ENCODE measurements at regions not wholly inside any gene's neighbourhood (a gene's known extent, or its start where the extent isn't known, plus 50 kb on each side); places are given as distances from the start of the nearest gene placed in this dataset.

GRCh38 chr4:156620786-156621185, 350.8 kb downstream of the PDGFC start:
- no peak overlapping the region for H3K4me3 ChIP-seq (ENCODE audit: low read depth, low read length)
- H3K36me3 ChIP-seq (ENCODE audit: control insufficient read depth, insufficient read depth, low read length), result no peaks in the 10 kb centered on the region
- no peak overlapping the region for H3K9ac ChIP-seq (ENCODE audit: low read depth, low read length)
- no peaks in the 10 kb centered on the region for H3K9me3 ChIP-seq (ENCODE audit: control insufficient read depth, insufficient read depth, low read length)
- no peaks in the 10 kb centered on the region for H3K27me3 ChIP-seq (ENCODE audit: control insufficient read depth, insufficient read depth, low read length)
- H3K27ac ChIP-seq (ENCODE audit: low read depth, low read length), result no peak overlapping the region
- 0 out of 2 replicates have a peak, but pooled peaks cover under 1% of the 10 kb centered on the region for H3K4me1 ChIP-seq (ENCODE audit: control insufficient read depth, insufficient read depth, low read length)

GRCh38 chr4:156619154-156619934, 352.3 kb downstream of the PDGFC start:
- H3K4me3 ChIP-seq (ENCODE audit: low read depth, low read length), result no peak overlapping the region
- no peak overlapping the region for H3K27ac ChIP-seq (ENCODE audit: low read depth, low read length)
- no peaks in the 10 kb centered on the region for H3K27me3 ChIP-seq (ENCODE audit: control insufficient read depth, insufficient read depth, low read length)
- no peaks in the 10 kb centered on the region for H3K9me3 ChIP-seq (ENCODE audit: control insufficient read depth, insufficient read depth, low read length)
- 0 out of 2 replicates have a peak, but pooled peaks cover 11% of the 10 kb centered on the region for H3K4me1 ChIP-seq (ENCODE audit: control insufficient read depth, insufficient read depth, low read length)
- H3K36me3 ChIP-seq (ENCODE audit: control insufficient read depth, insufficient read depth, low read length), result no peaks in the 10 kb centered on the region
- H3K9ac ChIP-seq (ENCODE audit: low read depth, low read length), result no peak overlapping the region

- Histone ChIP-seq H3K4me3 (ENCODE audit: low read depth, low read length) (no peak overlapping the region), H3K9ac (ENCODE audit: low read depth, low read length) (no peak overlapping the region), H3K9me3 (ENCODE audit: control insufficient read depth, insufficient read depth, low read length) (no peaks in the 10 kb centered on the region), H3K27ac (ENCODE audit: low read depth, low read length) (no peak overlapping the region), H3K27me3 (ENCODE audit: control insufficient read depth, insufficient read depth, low read length) (no peaks in the 10 kb centered on the region), H3K4me1 (ENCODE audit: control insufficient read depth, insufficient read depth, low read length) (0 out of 2 replicates have a peak, but pooled peaks cover 11% of the 10 kb centered on the region), H3K36me3 (ENCODE audit: control insufficient read depth, insufficient read depth, low read length) (no peaks in the 10 kb centered on the region)
Observed at GRCh38 chr4:156615066-156615531, 356.5 kb downstream of the PDGFC start.

GRCh38 chr4:156614536-156614935, 357.1 kb downstream of the PDGFC start:
- Histone ChIP-seq H3K9me3 (ENCODE audit: control insufficient read depth, insufficient read depth, low read length) (no peaks in the 10 kb centered on the region), H3K36me3 (ENCODE audit: control insufficient read depth, insufficient read depth, low read length) (no peaks in the 10 kb centered on the region), H3K9ac (ENCODE audit: low read depth, low read length) (no peak overlapping the region), H3K4me1 (ENCODE audit: control insufficient read depth, insufficient read depth, low read length) (0 out of 2 replicates have a peak, but pooled peaks cover 11% of the 10 kb centered on the region), H3K27ac (ENCODE audit: low read depth, low read length) (no peak overlapping the region), H3K27me3 (ENCODE audit: control insufficient read depth, insufficient read depth, low read length) (no peaks in the 10 kb centered on the region), H3K4me3 (ENCODE audit: low read depth, low read length) (no peak overlapping the region)

- no peak overlapping the region for H3K9ac ChIP-seq (ENCODE audit: low read depth, low read length)
- H3K9me3 ChIP-seq (ENCODE audit: control insufficient read depth, insufficient read depth, low read length), result no peaks in the 10 kb centered on the region
- no peak overlapping the region for H3K4me3 ChIP-seq (ENCODE audit: low read depth, low read length)
- no peaks in the 10 kb centered on the region for H3K27me3 ChIP-seq (ENCODE audit: control insufficient read depth, insufficient read depth, low read length)
- H3K27ac ChIP-seq (ENCODE audit: low read depth, low read length), result no peak overlapping the region
- H3K36me3 ChIP-seq (ENCODE audit: control insufficient read depth, insufficient read depth, low read length), result no peaks in the 10 kb centered on the region
- no peaks in the 10 kb centered on the region for H3K4me1 ChIP-seq (ENCODE audit: control insufficient read depth, insufficient read depth, low read length)
Observed at GRCh38 chr4:156609421-156609820, 362.2 kb downstream of the PDGFC start.

GRCh38 chr4:156608651-156609050, 362.9 kb downstream of the PDGFC start:
- H3K4me1 ChIP-seq (ENCODE audit: control insufficient read depth, insufficient read depth, low read length), result no peaks in the 10 kb centered on the region
- no peaks in the 10 kb centered on the region for H3K9me3 ChIP-seq (ENCODE audit: control insufficient read depth, insufficient read depth, low read length)
- no peak overlapping the region for H3K9ac ChIP-seq (ENCODE audit: low read depth, low read length)
- H3K4me3 ChIP-seq (ENCODE audit: low read depth, low read length), result no peak overlapping the region
- no peaks in the 10 kb centered on the region for H3K27me3 ChIP-seq (ENCODE audit: control insufficient read depth, insufficient read depth, low read length)
- no peaks in the 10 kb centered on the region for H3K36me3 ChIP-seq (ENCODE audit: control insufficient read depth, insufficient read depth, low read length)
- no peak overlapping the region for H3K27ac ChIP-seq (ENCODE audit: low read depth, low read length)

- Histone ChIP-seq H3K27ac (ENCODE audit: low read depth, low read length) (no peak overlapping the region), H3K4me3 (ENCODE audit: low read depth, low read length) (no peak overlapping the region), H3K9me3 (ENCODE audit: control insufficient read depth, insufficient read depth, low read length) (no peaks in the 10 kb centered on the region), H3K36me3 (ENCODE audit: control insufficient read depth, insufficient read depth, low read length) (no peaks in the 10 kb centered on the region), H3K27me3 (ENCODE audit: control insufficient read depth, insufficient read depth, low read length) (no peaks in the 10 kb centered on the region), H3K9ac (ENCODE audit: low read depth, low read length) (no peak overlapping the region), H3K4me1 (ENCODE audit: control insufficient read depth, insufficient read depth, low read length) (no peaks in the 10 kb centered on the region)
Observed at GRCh38 chr4:156607478-156607857, 364.1 kb downstream of the PDGFC start.

- Histone ChIP-seq H3K27ac (ENCODE audit: low read depth, low read length) (no peak overlapping the region), H3K36me3 (ENCODE audit: control insufficient read depth, insufficient read depth, low read length) (no peaks in the 10 kb centered on the region), H3K4me3 (ENCODE audit: low read depth, low read length) (no peak overlapping the region), H3K9me3 (ENCODE audit: control insufficient read depth, insufficient read depth, low read length) (no peaks in the 10 kb centered on the region), H3K4me1 (ENCODE audit: control insufficient read depth, insufficient read depth, low read length) (no peaks in the 10 kb centered on the region), H3K9ac (ENCODE audit: low read depth, low read length) (no peak overlapping the region), H3K27me3 (ENCODE audit: control insufficient read depth, insufficient read depth, low read length) (no peaks in the 10 kb centered on the region)
Observed at GRCh38 chr4:156606554-156607477, 364.8 kb downstream of the PDGFC start.

- Histone ChIP-seq H3K27me3 (ENCODE audit: control insufficient read depth, insufficient read depth, low read length) (no peaks in the 10 kb centered on the region), H3K9ac (ENCODE audit: low read depth, low read length) (no peak overlapping the region), H3K4me3 (ENCODE audit: low read depth, low read length) (no peak overlapping the region), H3K4me1 (ENCODE audit: control insufficient read depth, insufficient read depth, low read length) (no peaks in the 10 kb centered on the region), H3K9me3 (ENCODE audit: control insufficient read depth, insufficient read depth, low read length) (no peaks in the 10 kb centered on the region), H3K36me3 (ENCODE audit: control insufficient read depth, insufficient read depth, low read length) (no peaks in the 10 kb centered on the region), H3K27ac (ENCODE audit: low read depth, low read length) (no peak overlapping the region)
Observed at GRCh38 chr4:156598138-156598681, 373.4 kb downstream of the PDGFC start.

- no peaks in the 10 kb centered on the region for H3K4me1 ChIP-seq (ENCODE audit: control insufficient read depth, insufficient read depth, low read length)
- H3K4me3 ChIP-seq (ENCODE audit: low read depth, low read length), result no peak overlapping the region
- no peaks in the 10 kb centered on the region for H3K9me3 ChIP-seq (ENCODE audit: control insufficient read depth, insufficient read depth, low read length)
- no peak overlapping the region for H3K27ac ChIP-seq (ENCODE audit: low read depth, low read length)
- H3K9ac ChIP-seq (ENCODE audit: low read depth, low read length), result no peak overlapping the region
- H3K27me3 ChIP-seq (ENCODE audit: control insufficient read depth, insufficient read depth, low read length), result no peaks in the 10 kb centered on the region
- H3K36me3 ChIP-seq (ENCODE audit: control insufficient read depth, insufficient read depth, low read length), result no peaks in the 10 kb centered on the region
Observed at GRCh38 chr4:156596706-156597329, 374.8 kb downstream of the PDGFC start.
